Keratinocyte (primary cell): ENCODE measurements at regions not wholly inside any gene's neighbourhood (a gene's known extent, or its start where the extent isn't known, plus 50 kb on each side); places are given as distances from the start of the nearest gene placed in this dataset.

Source experiments
- DNase-seq: peaks from one replicate; pipeline ENCODE4 v3.0.0-alpha.2; 2011; ENCODE audit warnings: low read depth, missing footprints, low spot score
- FAIRE-seq: peaks from 2 replicates; lab custom pipeline; 2011; peaks lifted over from hg19 to GRCh38; lab: Jason Lieb, UNC
- H2AFZ ChIP-seq: 2 replicates; pipeline ENCODE4 v1.6.0; 2012; ENCODE audit warnings: low read length, control low read depth, inconsistent platforms; ENCODE audit not compliant: control insufficient read depth
- H3K27ac ChIP-seq: 2 replicates; pipeline ENCODE4 v1.5.1; 2011; ENCODE audit warnings: low read length; ENCODE audit not compliant: control insufficient read depth, insufficient read depth
- H3K27me3 ChIP-seq: 3 replicates; pipeline ENCODE4 v1.6.0; 2011; ENCODE audit warnings: low read length; ENCODE audit not compliant: control insufficient read depth, insufficient read depth; ENCODE audit errors: extremely low read depth
- H3K36me3 ChIP-seq, 2 experiments: 2 replicates in 1 of 2; 3 replicates in 1 of 2; pipeline ENCODE4 v1.5.1; 2011; ENCODE audit warnings: low read length in 2 of 2, mild to moderate bottlenecking in 1 of 2; ENCODE audit not compliant: control insufficient read depth in 2 of 2, insufficient read depth in 2 of 2; ENCODE audit errors: extremely low read depth in 1 of 2
- H3K4me1 ChIP-seq: 3 replicates; pipeline ENCODE4 v1.5.1; 2011; ENCODE audit warnings: low read length; ENCODE audit not compliant: control insufficient read depth, insufficient read depth; ENCODE audit errors: extremely low read depth
- H3K4me2 ChIP-seq: 3 replicates; pipeline ENCODE4 v1.6.0; 2011; ENCODE audit warnings: low read depth, low read length; ENCODE audit not compliant: control insufficient read depth, insufficient read depth; ENCODE audit errors: extremely low read depth
- H3K4me3 ChIP-seq, 3 experiments: fragments of 200-600 bp in 1 of 3; sonication (generic) in 1 of 3; 2 replicates in 2 of 3; 3 replicates in 1 of 3; pipeline ENCODE4 v1.5.1; 2011 to 2016; ENCODE audit warnings: low read length in 3 of 3, mild to moderate bottlenecking in 3 of 3, control low read depth in 2 of 3, inconsistent platforms in 1 of 3, low read depth in 1 of 3, mixed read lengths in 1 of 3, mixed run types in 1 of 3, moderate library complexity in 1 of 3; ENCODE audit not compliant: control insufficient read depth in 2 of 3, insufficient read depth in 2 of 3; ENCODE audit errors: extremely low read depth in 1 of 3
- H3K79me2 ChIP-seq: 2 replicates; pipeline ENCODE4 v1.6.0; 2012; ENCODE audit warnings: low read length; ENCODE audit not compliant: control insufficient read depth, insufficient read depth
- H3K9ac ChIP-seq: 3 replicates; pipeline ENCODE4 v1.6.0; 2011; ENCODE audit warnings: low read length; ENCODE audit not compliant: control insufficient read depth, insufficient read depth; ENCODE audit errors: extremely low read depth
- H3K9me1 ChIP-seq: 3 replicates; pipeline ENCODE4 v1.6.0; 2011; ENCODE audit warnings: low read length; ENCODE audit not compliant: control insufficient read depth, insufficient read depth; ENCODE audit errors: extremely low read depth
- H3K9me3 ChIP-seq: 2 replicates; pipeline ENCODE4 v1.5.1; 2012; ENCODE audit warnings: low read depth, low read length; ENCODE audit not compliant: control insufficient read depth
- H4K20me1 ChIP-seq: 3 replicates; pipeline ENCODE4 v1.6.0; 2011; ENCODE audit warnings: low read length; ENCODE audit not compliant: control insufficient read depth, insufficient read depth; ENCODE audit errors: extremely low read depth
- CTCF ChIP-seq, 3 experiments: IDR thresholded peaks in 1 of 3; conservative IDR thresholded peaks in 1 of 3; optimal IDR thresholded peaks in 1 of 3; 2 replicates in 2 of 3; 3 replicates in 1 of 3; pipeline versions ENCODE3 to v1.5.1; 2011; ENCODE audit warnings: low read length in 3 of 3, mild to moderate bottlenecking in 3 of 3, moderate library complexity in 2 of 3, control low read depth in 1 of 3, inconsistent platforms in 1 of 3; ENCODE audit not compliant: insufficient read depth in 2 of 3; ENCODE audit errors: extremely low read depth in 1 of 3
- EZH2 ChIP-seq: IDR thresholded peaks from one replicate; pipeline ENCODE4 v1.6.1; 2012; ENCODE audit warnings: inconsistent platforms, mild to moderate bottlenecking, low read length, moderate library complexity
- dilution Hi-C: fragments of 300-500 bp; cut with MboI; formaldehyde crosslinking; loops from one replicate; pipeline ENCODE4 v1.7.0; 2020; ENCODE audit warnings: low sequenced_read_pairs; ENCODE audit not compliant: extremely low pct_ligation_motif_present

- Histone ChIP-seq H4K20me1 (no peaks in the 10 kb centered on the region), H3K4me1 (peaks cover 6% of the 10 kb centered on the region), H2AFZ (no peak overlapping the region), H3K27ac (no peak overlapping the region), H3K27me3 (no peaks in the 10 kb centered on the region), H3K9me3 (no peaks in the 10 kb centered on the region), H3K36me3 (no peaks in the 10 kb centered on the region), H3K4me3 (no peak overlapping the region), H3K79me2 (no peaks in the 10 kb centered on the region), H3K9ac (no peak overlapping the region), H3K9me1 (no peaks in the 10 kb centered on the region), H3K4me2 (no peak overlapping the region)
- FAIRE-seq: no peak
- no peak for DNase-seq
- no peak for TF ChIP-seq EZH2
- TF ChIP-seq CTCF (optimal IDR thresholded peaks at IDR 0.05 in 1 of 3, IDR thresholded peaks at IDR 0.05 in 1 of 3, conservative IDR thresholded peaks at IDR 0.05 in 1 of 3; ENCODE audit: extremely low read depth in 1 of 3, insufficient read depth in 2 of 3, low read length in 3 of 3): no peak
- dilution Hi-C loops: no loop called here
Observed at GRCh38 chr7:113794573-113794972, 124.2 kb downstream of the PPP1R3A start.

- Histone ChIP-seq H3K9ac (no peak overlapping the region), H3K36me3 (no peaks in the 10 kb centered on the region), H3K27ac (no peak overlapping the region), H3K9me3 (no peaks in the 10 kb centered on the region), H3K4me3 (no peak overlapping the region), H3K4me2 (no peak overlapping the region), H3K79me2 (no peaks in the 10 kb centered on the region), H2AFZ (no peak overlapping the region), H4K20me1 (no peaks in the 10 kb centered on the region), H3K27me3 (no peaks in the 10 kb centered on the region), H3K4me1 (peaks cover 6% of the 10 kb centered on the region), H3K9me1 (no peaks in the 10 kb centered on the region)
- TF ChIP-seq EZH2 (no peak), CTCF (optimal IDR thresholded peaks at IDR 0.05 in 1 of 3, IDR thresholded peaks at IDR 0.05 in 1 of 3, conservative IDR thresholded peaks at IDR 0.05 in 1 of 3; ENCODE audit: extremely low read depth in 1 of 3, insufficient read depth in 2 of 3, low read length in 3 of 3) (no peak)
- dilution Hi-C loops: no loop called here
- DNase-seq (no peak), FAIRE-seq (no peak)
Observed at GRCh38 chr7:113793171-113793570, 125.6 kb downstream of the PPP1R3A start.
